Transverse colon (tissue), 3 donors: ENCODE measurements at regions not wholly inside any gene's neighbourhood (a gene's known extent, or its start where the extent isn't known, plus 50 kb on each side); places are given as distances from the start of the nearest gene placed in this dataset.

Experiments used
- EP300 ChIP-seq: sonication (generic); formaldehyde crosslinking; IDR thresholded peaks from one replicate; pipeline ENCODE4 v1.6.1; 2017; ENCODE audit warnings: antibody characterized with exemption, low read depth
- POLR2A ChIP-seq: fragments of 450-650 bp; IDR thresholded peaks from one replicate; pipeline ENCODE4 v1.6.1; 2016; ENCODE audit warnings: antibody characterized with exemption, mild to moderate bottlenecking, moderate library complexity
- POLR2AphosphoS5 ChIP-seq, 3 donors: sonication (generic); formaldehyde crosslinking; IDR thresholded peaks; one replicate each; pipeline ENCODE4 v1.6.1; 2016; ENCODE audit warnings: antibody characterized with exemption in 3 of 3

DNA sequence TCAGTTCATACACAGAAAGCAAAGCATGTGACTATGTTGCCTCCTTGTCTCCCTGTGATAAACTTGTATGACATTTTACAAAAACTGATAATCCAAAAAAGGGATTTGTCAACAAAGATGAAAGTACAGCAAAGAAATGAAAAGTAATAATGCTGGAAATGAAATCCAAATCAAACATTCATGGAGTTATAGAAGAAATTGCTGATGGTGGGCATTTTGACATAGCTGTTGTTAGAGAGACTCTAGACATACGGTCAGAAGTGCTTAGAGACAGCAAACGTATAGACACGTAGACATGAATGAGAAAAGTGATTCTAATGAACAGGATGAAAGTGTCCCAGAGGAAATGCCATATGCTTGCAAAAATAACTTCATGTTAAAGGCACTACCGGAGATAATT lies 186.9 kb upstream of the RGMB start:
- TF ChIP-seq POLR2A (no peak), POLR2AphosphoS5 (IDR thresholded peaks at IDR 0.05) (no peak), EP300 (no peak)
